HG02763 (cell line): ENCODE measurements at regions not wholly inside any gene's neighbourhood (a gene's known extent, or its start where the extent isn't known, plus 50 kb on each side); places are given as distances from the start of the nearest gene placed in this dataset.

Experiments used
- ATAC-seq: cut with Tn5 transposase; IDR thresholded peaks from one replicate; pipeline ENCODE4 v1.9.1; 2021; ENCODE audit warnings: mild to moderate bottlenecking, moderate library complexity; ENCODE audit not compliant: unreplicated experiment

- ATAC-seq: no peak
These were observed 209.1 kb downstream of the HRH4 start for GRCh38 chr18:24669502-24669901.

GRCh38 chr18:24672165-24672941 is 211.9 kb downstream of the HRH4 start:
- ATAC-seq: no peak

GRCh38 chr18:24674200-24674599 is 213.8 kb downstream of the HRH4 start:
- ATAC-seq: no peak

- ATAC-seq: no peak
These were observed 214.2 kb downstream of the HRH4 start for GRCh38 chr18:24674605-24675004.

- ATAC-seq: no peak
These were observed 216.6 kb downstream of the HRH4 start for GRCh38 chr18:24677011-24677410.

- no peak for ATAC-seq
These were observed 217.7 kb downstream of the HRH4 start for GRCh38 chr18:24678107-24678506.

- no peak for ATAC-seq
These were observed 218.2 kb downstream of the HRH4 start for GRCh38 chr18:24678626-24679025.

- no peak for ATAC-seq
These were observed 218.6 kb downstream of the HRH4 start for GRCh38 chr18:24679062-24679461.

GRCh38 chr18:24683925-24684324 is 223.5 kb downstream of the HRH4 start:
- no peak for ATAC-seq

GRCh38 chr18:24685254-24685959 is 225.0 kb downstream of the HRH4 start:
- no peak for ATAC-seq

- no peak for ATAC-seq
These were observed 234.7 kb downstream of the HRH4 start for GRCh38 chr18:24695168-24695567.

- no peak for ATAC-seq
These were observed 241.6 kb downstream of the HRH4 start for GRCh38 chr18:24702001-24702515.

GRCh38 chr18:24703316-24703715 is 242.9 kb downstream of the HRH4 start:
- ATAC-seq: no peak

- no peak for ATAC-seq
These were observed 244.7 kb downstream of the HRH4 start for GRCh38 chr18:24704946-24705630.

- ATAC-seq: no peak
These were observed 250.0 kb downstream of the HRH4 start for GRCh38 chr18:24710474-24710873.

GRCh38 chr18:24719791-24720190 is 259.4 kb downstream of the HRH4 start:
- ATAC-seq: no peak

GRCh38 chr18:24721388-24721787 is 261.0 kb downstream of the HRH4 start:
- no peak for ATAC-seq

- no peak for ATAC-seq
These were observed 265.4 kb downstream of the HRH4 start for GRCh38 chr18:24725644-24726415.

- ATAC-seq: no peak
These were observed 266.5 kb downstream of the HRH4 start for GRCh38 chr18:24726727-24727492.

GRCh38 chr18:24727685-24728084 is 267.2 kb downstream of the HRH4 start:
- ATAC-seq: no peak
